BJ (cell line): ENCODE measurements at regions not wholly inside any gene's neighbourhood (a gene's known extent, or its start where the extent isn't known, plus 50 kb on each side); places are given as distances from the start of the nearest gene placed in this dataset.

Experiments
- CTCF ChIA-PET: fragments of 350-600 bp; formaldehyde crosslinking; extraction: SDS; loops from one replicate; lab custom pipeline; 2021; ENCODE audit warnings: antibody characterized with exemption, inconsistent platforms; lab: Yijun Ruan, JAX
- POLR2A ChIA-PET: fragments of 300-600 bp; sonication (Branson Sonifier 250); formaldehyde crosslinking; extraction: SDS; loops from one replicate; lab custom pipeline; 2021; ENCODE audit warnings: antibody characterized with exemption; lab: Charles Lee
- DNase-seq: peaks from one replicate; pipeline ENCODE4 v3.0.0-alpha.2; 2011; ENCODE audit warnings: low read depth
- H3K27me3 ChIP-seq: 2 replicates; pipeline ENCODE4 v1.6.0; 2011; ENCODE audit warnings: low read length; ENCODE audit not compliant: control insufficient read depth, insufficient read depth
- H3K36me3 ChIP-seq: 2 replicates; pipeline ENCODE4 v1.5.1; 2011; ENCODE audit warnings: low read length; ENCODE audit not compliant: control insufficient read depth, insufficient read depth
- H3K4me3 ChIP-seq: 2 replicates; pipeline ENCODE4 v1.5.1; 2011; ENCODE audit warnings: low read depth, mild to moderate bottlenecking, control low read depth, low read length
- CTCF ChIP-seq: IDR thresholded peaks from 2 replicates; pipeline ENCODE4 v1.5.1; 2011; ENCODE audit warnings: low read depth, mild to moderate bottlenecking, control low read depth, inconsistent platforms, low read length, moderate library complexity; ENCODE audit not compliant: insufficient read depth

DNA sequence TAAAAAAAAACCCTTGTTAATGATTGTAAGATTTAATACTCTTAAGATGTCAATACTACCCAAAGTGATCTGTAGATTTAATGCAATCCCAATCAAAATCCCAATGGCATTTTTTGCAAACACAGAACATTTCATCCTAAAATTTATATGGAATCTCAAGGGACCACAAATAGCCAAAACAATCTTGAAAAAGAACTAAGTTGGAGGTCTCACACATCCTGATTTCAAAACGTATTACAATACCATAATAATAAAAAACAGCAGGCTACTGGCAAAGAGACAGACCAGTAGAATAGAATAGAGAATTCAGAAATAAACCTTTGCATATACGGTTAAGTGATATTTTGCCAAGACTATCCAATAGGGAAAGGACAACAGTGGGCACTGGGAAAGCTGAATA lies 331.9 kb upstream of the JARID2 start:
- H3K27me3 ChIP-seq, result peaks cover 3% of the 10 kb centered on the region; the same call in 1 of the 2 replicates
- ChIA-PET CTCF (no interaction called here), POLR2A (no interaction called here)
- H3K36me3 ChIP-seq, result no peaks in the 10 kb centered on the region
- DNase-seq, result no peak
- TF ChIP-seq CTCF, result no peak
- no peak overlapping the region for H3K4me3 ChIP-seq

GRCh38 chr6:14915888-14916832 lies 329.7 kb upstream of the JARID2 start:
- TF ChIP-seq CTCF, result no peak
- ChIA-PET POLR2A (interaction anchor here (0.6 kb wide), 1 partner anchor 1671 kb away, joined by 3 read pairs; no protein-coding TSS in a partner anchor), CTCF (no interaction called here)
- Histone ChIP-seq H3K36me3 (no peaks in the 10 kb centered on the region), H3K4me3 (no peak overlapping the region), H3K27me3 (peaks cover 3% of the 10 kb centered on the region; the same call in 1 of the 2 replicates)
- DNase-seq, result no peak

GRCh38 chr6:14917109-14917910 lies 328.6 kb upstream of the JARID2 start:
- POLR2A ChIA-PET, result no interaction called here
- no peak for TF ChIP-seq CTCF
- Histone ChIP-seq H3K4me3 (no peak overlapping the region), H3K36me3 (no peaks in the 10 kb centered on the region), H3K27me3 (peaks cover 3% of the 10 kb centered on the region; the same call in 1 of the 2 replicates)
- DNase-seq, result peak; percentile 20
- CTCF ChIA-PET, result interaction anchor here (0.9 kb wide), 1 partner anchor 50 kb away, joined by 3 read pairs; no protein-coding TSS in a partner anchor

DNA sequence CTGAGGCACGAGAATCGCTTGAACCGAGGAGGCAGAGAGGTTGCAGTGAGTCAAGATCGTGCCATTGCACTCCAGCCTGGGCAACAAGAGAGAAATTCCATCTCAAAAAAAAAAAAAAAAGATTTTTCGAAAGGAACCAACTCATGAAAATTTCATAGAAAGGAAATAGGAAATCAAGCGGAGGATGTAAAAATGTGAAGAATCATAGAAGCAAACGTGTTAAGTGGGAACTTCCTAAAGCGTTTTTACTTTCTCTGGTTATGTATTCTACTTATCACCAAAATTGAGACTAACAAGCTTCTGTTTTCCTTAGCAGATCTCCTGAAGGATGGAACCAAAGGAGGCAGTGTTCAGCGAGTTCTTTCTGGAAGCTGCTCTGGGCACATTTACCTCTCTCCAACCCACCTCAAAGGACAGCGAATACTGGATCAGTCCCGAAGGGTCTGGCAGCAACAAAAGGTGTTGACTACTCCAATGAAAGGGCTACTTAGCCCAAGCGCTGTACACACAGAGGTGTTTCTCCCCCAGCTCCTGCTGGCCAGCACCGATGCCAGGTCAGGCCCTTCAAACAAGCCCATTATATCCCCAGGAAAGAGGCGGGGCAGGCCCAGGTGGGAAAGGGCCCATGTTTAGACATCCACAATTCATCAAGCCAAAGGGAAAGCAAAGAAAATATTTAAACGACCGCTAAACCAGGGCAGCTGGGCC lies 327.5 kb upstream of the JARID2 start:
- Histone ChIP-seq H3K27me3 (no peaks in the 10 kb centered on the region), H3K4me3 (no peak overlapping the region), H3K36me3 (no peaks in the 10 kb centered on the region)
- no peak for TF ChIP-seq CTCF
- ChIA-PET POLR2A (no interaction called here), CTCF (interaction anchor here (0.9 kb wide), 1 partner anchor 51 kb away, joined by 3 read pairs; no protein-coding TSS in a partner anchor)
- DNase-seq, result no peak
